ENCODE measurements at regions not wholly inside any gene's neighbourhood (a gene's known extent, or its start where the extent isn't known, plus 50 kb on each side); places are given as distances from the start of the nearest gene placed in this dataset.

- Histone ChIP-seq H3K36me3 (ENCODE audit: control insufficient read depth, insufficient read depth, low read length) (no peaks in the 10 kb centered on the region), H3K4me3 (replicated peaks; ENCODE audit: low read depth, low read length) (no peak overlapping the region), H3K27me3 (replicated peaks; ENCODE audit: control insufficient read depth, insufficient read depth, low read length) (no peaks in the 10 kb centered on the region)
- TF ChIP-seq CTCF (IDR thresholded peaks at IDR 0.05; ENCODE audit: insufficient read depth, low read length, poor library complexity, severe bottlenecking) = no peak
- no peak for DNase-seq (ENCODE audit: extremely low read depth, insufficient read length)
Measured at GRCh38 chr1:199313444-199313843, 674.6 kb downstream of the PTPRC start.

- no peak for TF ChIP-seq CTCF (IDR thresholded peaks at IDR 0.05; ENCODE audit: insufficient read depth, low read length, poor library complexity, severe bottlenecking)
- Histone ChIP-seq H3K36me3 (ENCODE audit: control insufficient read depth, insufficient read depth, low read length) (no peaks in the 10 kb centered on the region), H3K4me3 (replicated peaks; ENCODE audit: low read depth, low read length) (no peak overlapping the region), H3K27me3 (replicated peaks; ENCODE audit: control insufficient read depth, insufficient read depth, low read length) (no peaks in the 10 kb centered on the region)
- no peak for DNase-seq (ENCODE audit: extremely low read depth, insufficient read length)
Measured at GRCh38 chr1:199319341-199319740, 680.5 kb downstream of the PTPRC start.

GRCh38 chr1:199322278-199322677 is 683.4 kb downstream of the PTPRC start:
- no peak for TF ChIP-seq CTCF (IDR thresholded peaks at IDR 0.05; ENCODE audit: insufficient read depth, low read length, poor library complexity, severe bottlenecking)
- H3K27me3 ChIP-seq (replicated peaks; ENCODE audit: control insufficient read depth, insufficient read depth, low read length) = no peaks in the 10 kb centered on the region
- H3K36me3 ChIP-seq (ENCODE audit: control insufficient read depth, insufficient read depth, low read length) = no peaks in the 10 kb centered on the region
- H3K4me3 ChIP-seq (replicated peaks; ENCODE audit: low read depth, low read length) = no peak overlapping the region
- DNase-seq (ENCODE audit: extremely low read depth, insufficient read length) = no peak

- no peak for TF ChIP-seq CTCF (IDR thresholded peaks at IDR 0.05; ENCODE audit: insufficient read depth, low read length, poor library complexity, severe bottlenecking)
- Histone ChIP-seq H3K4me3 (replicated peaks; ENCODE audit: low read depth, low read length) (no peak overlapping the region), H3K36me3 (ENCODE audit: control insufficient read depth, insufficient read depth, low read length) (no peaks in the 10 kb centered on the region), H3K27me3 (replicated peaks; ENCODE audit: control insufficient read depth, insufficient read depth, low read length) (no peaks in the 10 kb centered on the region)
- no peak for DNase-seq (ENCODE audit: extremely low read depth, insufficient read length)
Measured at GRCh38 chr1:199333180-199333579, 694.3 kb upstream of the NR5A2 start.

- DNase-seq (ENCODE audit: extremely low read depth, insufficient read length) = no peak
- no peaks in the 10 kb centered on the region for H3K36me3 ChIP-seq (ENCODE audit: control insufficient read depth, insufficient read depth, low read length)
- no peak overlapping the region for H3K4me3 ChIP-seq (replicated peaks; ENCODE audit: low read depth, low read length)
- no peaks in the 10 kb centered on the region for H3K27me3 ChIP-seq (replicated peaks; ENCODE audit: control insufficient read depth, insufficient read depth, low read length)
- no peak for TF ChIP-seq CTCF (IDR thresholded peaks at IDR 0.05; ENCODE audit: insufficient read depth, low read length, poor library complexity, severe bottlenecking)
Measured at GRCh38 chr1:199335496-199335895, 692.0 kb upstream of the NR5A2 start.

Data from GM06990 (cell line).